ENCODE measurements at regions not wholly inside any gene's neighbourhood (a gene's known extent, or its start where the extent isn't known, plus 50 kb on each side); places are given as distances from the start of the nearest gene placed in this dataset.
"Not testable (repeated sequence)": the region's sequence is repeated elsewhere in the genome, so short reads cannot be mapped to it uniquely, and the experiment has no call there.

DNA sequence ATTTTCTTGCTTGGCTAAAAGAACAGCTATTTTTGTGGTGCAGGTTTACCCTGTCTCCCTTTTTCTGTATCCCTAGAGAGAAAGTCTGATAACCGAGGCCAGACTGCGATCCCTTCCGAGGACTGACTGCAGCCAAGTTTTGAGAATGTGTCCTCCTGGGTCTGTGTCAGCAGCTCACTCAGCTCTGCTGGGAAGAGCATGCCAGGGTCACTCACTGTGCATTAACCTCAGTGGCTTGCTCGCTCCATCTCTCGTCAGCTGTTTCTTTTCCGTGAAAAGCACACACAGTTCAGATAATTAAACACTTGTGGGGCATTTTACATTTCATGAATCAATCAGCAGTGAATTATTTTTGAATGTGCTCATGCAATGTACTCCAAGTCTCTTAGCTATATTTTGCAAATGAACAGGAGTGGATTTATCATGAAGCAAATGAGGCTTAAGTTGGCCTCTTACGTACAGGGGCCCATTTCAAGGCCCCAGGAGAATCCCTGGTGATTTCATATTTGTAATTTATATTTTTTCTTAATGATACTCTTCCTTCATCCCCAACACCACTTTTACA is 252.1 kb downstream of the SMARCA2 start:
- no peak for TF ChIP-seq POLR2A (IDR thresholded peaks at IDR 0.05; ENCODE audit: low read depth, low read length)
- FAIRE-seq (no peak), DNase-seq (ENCODE audit: insufficient read length, low spot score) (no peak)

DNA sequence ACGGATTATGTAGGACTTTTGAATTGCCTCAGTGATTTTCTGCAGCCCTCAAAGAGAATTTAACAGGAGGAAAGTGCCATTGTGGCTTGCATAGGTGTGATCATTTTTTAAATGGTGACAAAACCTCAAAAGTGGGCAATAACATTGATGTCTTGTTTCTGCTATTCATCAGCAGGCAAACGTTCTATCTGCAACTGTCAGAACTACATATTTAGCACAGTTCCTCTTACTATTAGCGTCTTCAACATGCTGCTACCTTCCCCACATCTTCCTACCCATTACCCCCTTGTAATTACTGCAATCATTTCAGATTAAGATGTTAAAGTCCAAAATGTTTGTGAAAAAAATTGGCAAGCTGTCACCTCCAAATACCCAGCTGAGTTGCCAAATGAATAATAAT is 254.6 kb downstream of the SMARCA2 start:
- FAIRE-seq (no peak), DNase-seq (ENCODE audit: insufficient read length, low spot score) (no peak)
- no peak for TF ChIP-seq POLR2A (IDR thresholded peaks at IDR 0.05; ENCODE audit: low read depth, low read length)

DNA sequence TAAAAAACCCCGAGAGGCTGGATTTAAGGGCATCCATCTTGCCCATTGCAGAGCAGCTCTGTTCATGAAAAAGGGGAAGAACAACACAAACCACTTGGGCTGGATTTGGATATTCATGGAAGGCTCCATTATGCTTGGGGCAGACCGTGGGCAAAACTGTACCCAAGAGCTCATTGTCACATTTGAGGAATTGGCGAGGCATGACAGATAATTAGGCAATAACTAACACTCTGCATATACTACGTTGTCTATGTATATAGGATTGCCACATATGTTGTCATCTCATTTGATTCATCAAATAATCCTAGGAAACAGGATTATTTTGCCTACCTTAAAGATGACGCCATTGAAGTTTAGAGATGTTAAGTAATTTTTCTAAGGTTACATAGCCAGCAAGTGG is 255.4 kb downstream of the SMARCA2 start:
- no peak for TF ChIP-seq POLR2A (IDR thresholded peaks at IDR 0.05; ENCODE audit: low read depth, low read length)
- FAIRE-seq (no peak), DNase-seq (ENCODE audit: insufficient read length, low spot score) (no peak)

DNA sequence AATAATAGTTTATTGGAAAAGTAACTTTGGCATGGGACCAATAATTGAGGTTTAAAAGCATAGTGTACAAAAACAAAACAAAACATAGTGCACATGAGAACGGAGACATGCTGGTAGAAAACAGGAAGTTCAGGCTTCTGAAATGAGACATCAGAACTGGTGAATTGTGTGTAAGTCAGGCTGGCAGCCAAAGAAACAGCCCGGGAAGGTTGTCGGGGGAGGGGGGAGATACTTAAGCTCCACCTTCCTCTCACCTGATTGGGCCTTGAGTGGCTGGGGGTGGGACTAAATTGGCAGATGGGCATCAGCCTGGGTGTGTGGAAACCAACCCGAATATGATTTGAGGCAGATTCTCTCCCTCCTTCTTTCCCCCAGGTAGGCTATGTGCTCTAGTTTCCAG is 256.3 kb downstream of the SMARCA2 start:
- DNase-seq (ENCODE audit: insufficient read length, low spot score) (peak; percentile 39), FAIRE-seq (peak; percentile 53)
- no peak for TF ChIP-seq POLR2A (IDR thresholded peaks at IDR 0.05; ENCODE audit: low read depth, low read length)

DNA sequence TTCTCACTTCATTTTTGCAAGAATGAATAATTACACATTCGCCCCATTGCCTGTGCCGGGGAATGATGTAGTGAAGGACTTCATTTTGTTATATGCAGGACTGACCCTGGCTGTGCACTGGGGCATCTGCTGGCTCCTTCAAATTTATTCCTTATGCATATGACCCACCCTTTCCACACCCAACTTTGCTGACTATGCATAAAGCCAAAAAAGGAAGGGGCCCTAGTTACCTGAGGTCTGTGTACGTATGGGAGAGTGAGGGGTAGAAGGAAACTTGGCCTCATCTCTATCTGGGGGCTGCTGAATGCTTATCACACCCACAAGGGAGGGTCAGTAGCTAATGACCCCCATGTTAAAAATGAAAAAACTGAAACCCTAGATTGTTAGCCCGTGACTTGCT is 259.6 kb downstream of the SMARCA2 start:
- DNase-seq (ENCODE audit: insufficient read length, low spot score) (no peak), FAIRE-seq (no peak)
- no peak for TF ChIP-seq POLR2A (IDR thresholded peaks at IDR 0.05; ENCODE audit: low read depth, low read length)

DNA sequence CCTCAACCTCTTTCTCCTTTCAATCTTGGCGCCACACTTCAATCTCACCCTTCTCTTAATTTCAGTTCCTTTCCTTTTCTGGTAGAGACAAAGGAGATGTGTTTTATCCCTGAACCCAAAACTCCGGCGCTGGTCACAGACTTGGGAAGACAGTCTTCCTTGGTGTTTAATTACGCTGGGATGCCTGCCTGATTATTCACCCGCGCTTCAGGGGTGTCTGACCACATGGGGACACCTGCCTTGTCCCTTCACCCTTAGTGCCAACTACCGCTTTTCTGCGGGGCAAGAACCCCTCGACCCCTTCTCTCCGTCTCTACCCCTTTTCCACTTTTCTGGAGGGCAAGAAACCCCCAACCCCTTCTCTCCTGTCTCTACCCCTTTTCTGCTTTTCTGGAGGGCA is 261.1 kb downstream of the SMARCA2 start:
- FAIRE-seq (no peak), DNase-seq (ENCODE audit: insufficient read length, low spot score) (no peak)
- no peak for TF ChIP-seq POLR2A (IDR thresholded peaks at IDR 0.05; ENCODE audit: low read depth, low read length)

DNA sequence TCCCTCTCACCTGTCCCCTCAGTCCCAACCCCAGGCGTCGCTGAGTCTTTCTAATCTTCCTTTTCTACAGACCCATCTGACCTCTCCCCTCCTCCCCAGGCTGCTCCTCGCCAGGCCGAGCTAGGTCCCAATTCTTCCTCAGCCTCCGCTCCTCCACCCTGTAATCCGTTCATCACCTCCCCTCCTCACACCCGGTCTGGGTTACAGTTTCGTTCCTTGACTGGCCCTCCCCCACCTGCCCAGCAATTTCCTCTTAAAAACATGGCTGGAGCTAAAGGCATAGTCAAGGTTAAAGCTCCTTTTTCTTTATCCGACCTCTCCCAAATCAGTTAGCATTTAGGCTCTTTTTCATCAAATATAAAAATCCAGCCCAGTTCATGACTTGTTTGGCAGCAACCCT is 262.0 kb downstream of the SMARCA2 start:
- not testable (repeated sequence) for DNase-seq (ENCODE audit: insufficient read length, low spot score); FAIRE-seq

DNA sequence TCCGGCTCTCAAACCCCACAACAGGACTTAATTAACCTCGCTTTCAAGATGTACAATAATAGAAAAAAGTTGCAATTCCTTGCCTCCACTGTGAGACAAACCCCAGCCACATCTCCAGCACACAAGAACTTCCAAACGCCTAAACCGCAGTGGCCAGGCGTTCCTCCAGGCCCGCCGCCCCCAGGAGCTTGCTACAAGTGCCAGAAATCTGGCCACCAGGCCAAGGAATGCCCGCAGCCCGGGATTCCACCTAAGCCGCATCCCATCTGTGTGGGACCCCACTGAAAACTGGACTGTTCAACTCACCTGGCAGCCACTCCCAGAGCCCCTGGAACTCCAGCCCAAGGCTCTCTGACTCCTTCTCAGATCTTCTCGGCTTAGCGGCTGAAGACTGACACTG is 262.5 kb downstream of the SMARCA2 start:
- not testable (repeated sequence) for FAIRE-seq

DNA sequence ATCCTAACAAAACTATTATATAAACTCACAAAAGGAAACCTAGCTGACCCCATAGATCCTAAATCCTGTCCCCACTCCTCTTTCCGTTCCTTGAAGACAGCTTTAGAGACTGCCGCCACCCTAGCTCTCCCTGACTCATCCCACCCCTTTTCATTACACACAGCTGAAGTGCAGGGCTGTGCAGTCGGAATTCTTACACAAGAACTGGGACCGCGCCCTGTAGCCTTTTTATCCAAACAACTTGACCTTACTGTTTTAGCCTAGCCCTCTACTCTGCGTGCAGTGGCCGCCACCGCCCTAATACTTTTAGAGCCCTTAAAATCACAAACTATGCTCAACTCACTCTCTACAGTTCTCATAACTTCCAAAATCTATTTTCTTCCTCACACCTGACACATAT is 264.0 kb downstream of the SMARCA2 start:
- FAIRE-seq; DNase-seq (ENCODE audit: insufficient read length, low spot score): not testable (repeated sequence)

More for the DNA sequence above, 262.5 kb downstream of the SMARCA2 start:
- not testable (repeated sequence) for DNase-seq (ENCODE audit: insufficient read length, low spot score)

DNA sequence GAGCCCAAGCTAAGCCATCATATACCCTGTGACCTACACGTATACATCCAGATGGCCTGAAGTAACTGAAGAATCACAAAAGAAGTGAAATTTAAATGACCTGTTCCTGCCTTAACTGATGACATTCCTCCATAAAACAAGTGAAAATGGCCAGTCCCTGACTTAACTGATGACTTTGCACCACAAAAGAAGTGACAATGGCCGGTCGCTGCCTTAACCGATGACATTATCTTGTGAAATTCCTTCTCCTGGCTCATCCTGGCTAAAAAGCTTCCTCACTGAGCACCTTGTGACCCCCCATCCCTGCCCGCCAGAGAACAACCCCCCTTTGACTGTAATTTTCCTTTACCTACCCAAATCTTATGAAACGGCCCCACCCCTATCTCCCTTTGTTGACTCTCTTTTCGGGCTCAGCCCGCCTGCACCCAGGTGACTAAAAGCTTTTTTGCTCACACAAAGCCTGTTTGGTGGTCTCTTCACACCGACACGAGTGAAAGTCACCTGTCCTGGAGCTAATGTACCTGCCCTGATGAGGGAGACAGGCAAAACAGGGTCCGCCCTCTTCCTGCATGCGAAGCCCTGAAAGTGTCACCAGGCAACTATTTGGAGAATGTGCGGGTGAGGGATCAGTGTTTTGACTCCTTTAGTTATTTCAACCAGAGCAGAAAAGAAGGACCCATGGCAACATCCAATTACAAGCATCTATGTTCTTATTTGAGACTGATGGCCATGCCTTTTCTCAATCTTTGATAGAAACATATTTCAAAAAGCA is 266.1 kb downstream of the SMARCA2 start:
- no peak for FAIRE-seq
- DNase-seq (ENCODE audit: insufficient read length, low spot score) = peak; percentile 13
- no peak for TF ChIP-seq POLR2A (IDR thresholded peaks at IDR 0.05; ENCODE audit: low read depth, low read length)

DNA sequence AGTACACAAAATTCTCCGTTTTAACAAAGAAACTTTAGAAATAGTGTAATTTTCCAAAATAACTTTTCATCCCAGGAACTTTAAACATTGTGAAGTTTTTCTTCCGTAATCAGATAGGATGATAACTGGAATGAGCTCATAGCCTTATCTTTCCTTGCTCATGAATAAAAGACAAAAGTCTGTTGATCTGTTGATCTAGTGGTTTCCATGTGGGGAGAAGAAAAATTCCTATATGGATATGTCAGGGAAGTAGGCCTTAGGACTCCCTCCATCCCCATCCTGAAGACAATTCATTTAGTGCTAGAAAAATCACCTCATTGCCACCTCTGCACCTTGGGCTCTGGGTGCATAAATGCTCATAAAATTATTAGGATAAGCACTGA is 266.6 kb downstream of the SMARCA2 start:
- DNase-seq (ENCODE audit: insufficient read length, low spot score) (no peak), FAIRE-seq (no peak)
- no peak for TF ChIP-seq POLR2A (IDR thresholded peaks at IDR 0.05; ENCODE audit: low read depth, low read length)

DNA sequence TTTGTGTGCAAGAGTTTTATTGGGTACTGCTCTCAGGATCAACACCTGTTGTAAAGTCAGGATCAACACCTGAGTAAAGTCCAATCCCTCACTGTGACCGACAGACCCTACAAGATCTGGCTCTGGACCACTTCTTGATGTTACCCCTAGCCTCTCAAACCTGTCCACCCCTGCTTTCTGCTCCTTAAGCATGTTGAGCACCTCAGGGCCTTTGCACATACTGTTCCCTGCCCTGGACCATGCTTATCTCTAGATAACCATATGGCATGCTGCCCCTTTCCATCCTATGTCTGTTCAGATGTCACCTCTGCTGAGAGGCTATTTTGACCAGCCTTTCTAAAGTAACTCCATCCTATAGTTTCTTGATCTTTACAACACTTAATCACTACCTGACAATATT is 269.6 kb downstream of the SMARCA2 start:
- TF ChIP-seq POLR2A (IDR thresholded peaks at IDR 0.05; ENCODE audit: low read depth, low read length) = no peak
- FAIRE-seq = no peak
- no peak for DNase-seq (ENCODE audit: insufficient read length, low spot score)

DNA sequence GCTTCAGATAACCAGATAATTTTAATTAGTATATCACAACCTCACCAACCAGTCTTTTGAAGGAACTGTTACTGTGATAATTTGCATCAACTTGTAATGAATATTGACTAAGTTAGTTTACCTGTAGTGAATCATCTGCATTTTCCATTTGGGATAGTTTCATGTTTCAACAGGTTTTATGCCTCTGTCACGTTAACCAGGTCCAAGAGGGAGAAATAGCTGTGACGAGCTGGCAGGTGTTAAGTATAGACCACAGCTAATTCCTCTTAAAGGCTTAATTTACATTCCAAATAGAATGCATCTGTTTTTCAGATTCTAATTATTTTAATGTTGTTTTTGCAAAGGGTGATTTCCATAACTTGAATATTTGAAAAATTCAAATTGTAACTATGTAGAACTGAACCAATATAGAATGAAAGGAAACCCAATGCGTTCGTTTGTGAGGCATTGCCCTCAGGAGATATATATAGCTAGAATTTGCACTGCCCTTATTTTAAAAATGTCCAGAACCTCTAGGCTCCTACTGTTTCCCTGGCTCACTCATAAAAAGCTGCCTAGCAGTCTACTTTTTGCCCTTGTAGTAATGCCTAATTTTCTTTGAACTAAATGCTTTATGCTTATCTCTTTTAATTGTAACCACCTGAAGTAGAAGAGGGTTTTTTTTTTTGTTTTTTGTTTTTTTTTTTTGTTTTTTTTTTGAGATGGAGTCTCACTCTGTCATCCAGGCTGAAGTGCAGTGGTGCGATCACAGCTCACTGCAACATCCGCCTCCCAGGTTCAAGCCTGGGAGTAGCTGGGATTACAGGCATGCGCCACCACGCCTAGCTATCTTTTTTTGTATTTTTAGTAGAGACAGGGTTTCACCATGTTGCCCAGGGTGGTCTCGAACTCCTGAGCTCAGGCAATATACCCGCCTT is 270.5 kb downstream of the SMARCA2 start:
- no peak for TF ChIP-seq POLR2A (IDR thresholded peaks at IDR 0.05; ENCODE audit: low read depth, low read length)
- DNase-seq (ENCODE audit: insufficient read length, low spot score) (no peak), FAIRE-seq (no peak)

DNA sequence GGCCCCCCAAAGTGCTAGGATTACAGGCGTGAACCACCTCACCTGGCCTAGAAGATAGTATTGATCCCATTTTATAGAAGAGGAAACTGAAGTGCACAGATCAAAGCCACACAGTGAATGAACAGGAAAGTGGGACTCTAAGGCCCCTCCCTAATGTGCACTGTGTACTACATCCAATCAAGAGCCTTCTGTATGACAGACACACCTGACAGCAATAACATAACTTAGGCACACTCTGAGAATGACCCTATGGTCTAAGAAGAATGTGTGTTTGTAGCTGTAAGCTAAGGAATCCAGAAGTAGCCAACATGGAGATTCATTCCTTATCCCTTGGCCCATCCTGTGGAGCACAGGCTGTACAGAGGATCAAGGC is 271.2 kb downstream of the SMARCA2 start:
- TF ChIP-seq POLR2A (IDR thresholded peaks at IDR 0.05; ENCODE audit: low read depth, low read length) = no peak

More for the DNA sequence above, 271.2 kb downstream of the SMARCA2 start:
- FAIRE-seq (no peak), DNase-seq (ENCODE audit: insufficient read length, low spot score) (no peak)

Data from H54 (cell line).